ENCODE measurements at regions not wholly inside any gene's neighbourhood (a gene's known extent, or its start where the extent isn't known, plus 50 kb on each side); places are given as distances from the start of the nearest gene placed in this dataset.

DNA sequence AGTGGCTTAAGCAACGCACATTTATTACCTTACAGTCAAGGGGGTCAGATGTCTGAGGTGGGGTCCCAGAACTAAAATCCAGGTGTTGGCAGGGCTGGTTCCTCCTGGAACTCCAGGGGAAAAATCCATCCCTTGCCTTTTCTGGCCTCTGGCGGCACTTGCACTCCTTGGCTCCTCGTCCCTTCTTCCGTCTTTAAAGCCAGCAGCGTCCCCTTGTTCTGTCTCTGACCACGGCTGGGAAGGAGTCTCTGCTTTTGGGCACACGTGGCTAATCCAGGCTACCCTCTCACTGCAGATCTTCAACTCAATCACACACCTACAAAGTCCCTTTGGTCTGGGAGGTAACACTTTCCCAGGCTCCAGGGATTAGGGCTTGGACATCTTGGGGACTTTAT is 73.5 kb upstream of the WNT7B start:
- Histone ChIP-seq H4K20me1 (ENCODE audit: insufficient read depth) (no peaks in the 10 kb centered on the region), H3K9me3 (ENCODE audit: insufficient read depth, low read depth) (no peaks in the 10 kb centered on the region), H3K27me3 (ENCODE audit: insufficient read depth, low read depth) (no peaks in the 10 kb centered on the region), H3K79me2 (ENCODE audit: low read depth) (no peaks in the 10 kb centered on the region; the same call in 1 of the 2 replicates), H3K4me1 (replicated peaks; ENCODE audit: insufficient read depth) (peaks cover 33% of the 10 kb centered on the region), H3K4me2 (no peak overlapping the region), H3K27ac (no peak overlapping the region), H3K4me3 (no peak overlapping the region), H2AFZ (no peak overlapping the region), H3F3A (ENCODE audit: insufficient read depth, low read depth) (peaks cover 30% of the 10 kb centered on the region), H3K9me2 (ENCODE audit: insufficient read depth) (no peaks in the 10 kb centered on the region), H3K36me3 (ENCODE audit: low read depth) (no peaks in the 10 kb centered on the region)
- TF ChIP-seq, protein P1, sequence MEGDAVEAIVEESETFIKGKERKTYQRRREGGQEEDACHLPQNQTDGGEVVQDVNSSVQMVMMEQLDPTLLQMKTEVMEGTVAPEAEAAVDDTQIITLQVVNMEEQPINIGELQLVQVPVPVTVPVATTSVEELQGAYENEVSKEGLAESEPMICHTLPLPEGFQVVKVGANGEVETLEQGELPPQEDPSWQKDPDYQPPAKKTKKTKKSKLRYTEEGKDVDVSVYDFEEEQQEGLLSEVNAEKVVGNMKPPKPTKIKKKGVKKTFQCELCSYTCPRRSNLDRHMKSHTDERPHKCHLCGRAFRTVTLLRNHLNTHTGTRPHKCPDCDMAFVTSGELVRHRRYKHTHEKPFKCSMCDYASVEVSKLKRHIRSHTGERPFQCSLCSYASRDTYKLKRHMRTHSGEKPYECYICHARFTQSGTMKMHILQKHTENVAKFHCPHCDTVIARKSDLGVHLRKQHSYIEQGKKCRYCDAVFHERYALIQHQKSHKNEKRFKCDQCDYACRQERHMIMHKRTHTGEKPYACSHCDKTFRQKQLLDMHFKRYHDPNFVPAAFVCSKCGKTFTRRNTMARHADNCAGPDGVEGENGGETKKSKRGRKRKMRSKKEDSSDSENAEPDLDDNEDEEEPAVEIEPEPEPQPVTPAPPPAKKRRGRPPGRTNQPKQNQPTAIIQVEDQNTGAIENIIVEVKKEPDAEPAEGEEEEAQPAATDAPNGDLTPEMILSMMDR (conservative IDR thresholded peaks at IDR 0.05), result no peak
- no peak for TF ChIP-seq EZH2 (IDR thresholded peaks at IDR 0.05; ENCODE audit: low read depth)
- CTCF ChIA-PET, result no interaction called here
- intact Hi-C loops (cut with micrococcal nuclease; ENCODE audit: unreplicated experiment), result no loop called here
- DNase-seq, result no peak
- POLR2A ChIA-PET (ENCODE audit: unreplicated experiment), result no interaction called here
- BruUV-seq (replicated peaks), result no TSS peak

DNA sequence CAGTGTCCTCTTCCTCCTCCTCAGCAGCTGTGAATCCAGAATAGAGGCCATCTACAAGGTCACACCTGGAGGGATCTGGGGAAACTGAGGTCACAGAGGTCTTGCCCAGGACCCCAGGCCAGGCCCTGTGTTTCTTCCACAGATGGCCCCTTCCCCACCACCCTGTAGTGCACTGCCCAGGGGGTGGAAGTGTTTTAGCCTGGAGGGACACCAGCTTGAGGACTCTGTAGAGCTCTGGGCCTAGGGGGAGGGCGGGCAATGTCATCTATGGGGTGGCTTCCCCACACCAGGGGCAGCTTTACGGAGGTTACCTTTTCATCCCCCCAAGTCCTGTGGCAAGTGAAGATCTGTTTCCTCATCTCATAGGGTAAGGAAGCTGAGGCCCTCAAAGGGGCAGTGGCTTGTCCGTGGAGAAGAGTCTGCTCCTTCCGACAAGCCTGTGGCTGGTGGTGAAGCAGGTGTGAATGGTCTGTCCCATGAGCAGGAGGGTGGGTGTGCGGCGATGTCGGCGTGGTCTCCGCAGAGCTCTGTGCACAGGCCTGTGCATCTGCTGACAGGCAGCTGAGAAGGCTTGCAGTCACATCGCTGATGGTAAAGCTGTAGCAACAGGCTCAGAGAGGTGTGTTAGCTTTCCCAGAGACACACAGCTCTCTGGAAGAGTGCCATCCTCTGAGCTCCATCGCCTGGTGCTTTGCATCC is 74.1 kb upstream of the WNT7B start:
- no peaks in the 10 kb centered on the region for H3K36me3 ChIP-seq (ENCODE audit: low read depth)
- H3K9me2 ChIP-seq (ENCODE audit: insufficient read depth), result no peaks in the 10 kb centered on the region
- no peak for TF ChIP-seq EZH2 (IDR thresholded peaks at IDR 0.05; ENCODE audit: low read depth)
- TF ChIP-seq, protein P1 (conservative IDR thresholded peaks at IDR 0.05), result no peak
- ChIA-PET CTCF (no interaction called here), POLR2A (ENCODE audit: unreplicated experiment) (no interaction called here)
- H3K4me1 ChIP-seq (replicated peaks; ENCODE audit: insufficient read depth), result peaks cover 33% of the 10 kb centered on the region
- no peaks in the 10 kb centered on the region for H3K27me3 ChIP-seq (ENCODE audit: insufficient read depth, low read depth)
- H3K27ac ChIP-seq, result no peak overlapping the region
- no peak overlapping the region for H2AFZ ChIP-seq
- DNase-seq, result no peak
- no peak overlapping the region for H3K4me3 ChIP-seq
- H3F3A ChIP-seq (ENCODE audit: insufficient read depth, low read depth), result peaks cover 29% of the 10 kb centered on the region
- H4K20me1 ChIP-seq (ENCODE audit: insufficient read depth), result no peaks in the 10 kb centered on the region
- peaks cover 3% of the 10 kb centered on the region; the same call in 1 of the 2 replicates for H3K79me2 ChIP-seq (ENCODE audit: low read depth)
- intact Hi-C loops (cut with micrococcal nuclease; ENCODE audit: unreplicated experiment), result no loop called here
- no peaks in the 10 kb centered on the region for H3K9me3 ChIP-seq (ENCODE audit: insufficient read depth, low read depth)
- BruUV-seq (replicated peaks), result no TSS peak
- H3K4me2 ChIP-seq, result no peak overlapping the region

DNA sequence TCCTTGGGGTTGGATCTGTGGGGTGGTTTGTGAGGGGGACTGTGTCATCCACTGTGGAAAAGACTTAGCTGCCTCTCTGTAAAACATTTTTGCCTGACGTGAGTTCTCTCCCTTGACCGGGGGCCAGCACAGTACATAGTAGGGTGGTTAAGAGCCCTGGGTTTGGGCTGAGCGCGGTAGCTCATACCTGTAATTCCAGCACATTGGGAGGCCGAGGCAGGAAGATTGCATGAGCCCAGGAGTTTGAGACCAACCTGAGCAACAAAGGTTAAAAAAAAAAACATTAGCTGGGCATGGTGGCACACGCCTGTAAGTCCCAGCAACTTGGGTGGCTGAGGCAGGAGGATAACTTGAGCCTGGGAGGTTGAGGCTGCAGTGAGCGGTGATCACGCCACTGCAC is 74.7 kb upstream of the WNT7B start:
- Histone ChIP-seq H3K4me1 (replicated peaks; ENCODE audit: insufficient read depth) (peaks cover 33% of the 10 kb centered on the region), H3F3A (ENCODE audit: insufficient read depth, low read depth) (peaks cover 24% of the 10 kb centered on the region), H3K4me2 (peak overlapping the region; percentile 94; the same call in 1 of the 2 replicates), H3K27me3 (ENCODE audit: insufficient read depth, low read depth) (no peaks in the 10 kb centered on the region), H2AFZ (no peak overlapping the region), H3K27ac (no peak overlapping the region), H4K20me1 (ENCODE audit: insufficient read depth) (no peaks in the 10 kb centered on the region), H3K9me3 (ENCODE audit: insufficient read depth, low read depth) (no peaks in the 10 kb centered on the region), H3K79me2 (ENCODE audit: low read depth) (peaks cover 3% of the 10 kb centered on the region; the same call in 1 of the 2 replicates), H3K36me3 (ENCODE audit: low read depth) (no peaks in the 10 kb centered on the region), H3K9me2 (ENCODE audit: insufficient read depth) (no peaks in the 10 kb centered on the region), H3K4me3 (no peak overlapping the region)
- BruUV-seq (replicated peaks), result no TSS peak
- no peak for DNase-seq
- TF ChIP-seq, protein P1 (conservative IDR thresholded peaks at IDR 0.05), result no peak
- no peak for TF ChIP-seq EZH2 (IDR thresholded peaks at IDR 0.05; ENCODE audit: low read depth)
- ChIA-PET CTCF (no interaction called here), POLR2A (ENCODE audit: unreplicated experiment) (no interaction called here)
- intact Hi-C loops (cut with micrococcal nuclease; ENCODE audit: unreplicated experiment), result loop anchor here (2.0 kb wide), 1 partner anchor 17 kb away; no protein-coding TSS in a partner anchor
